Left lung (tissue), 4 donors: ENCODE measurements at regions not wholly inside any gene's neighbourhood (a gene's known extent, or its start where the extent isn't known, plus 50 kb on each side); places are given as distances from the start of the nearest gene placed in this dataset.

ENCODE experiments used
- ATAC-seq: fragments of 200-7000 bp; cut with Tn5 transposase; one replicate; pipeline ENCODE4 v1.9.1; 2020; ENCODE audit warnings: moderate library complexity
- DNase-seq, 4 donors: peaks; one replicate each; pipeline ENCODE4 v3.0.0-alpha.2; 2013 to 2020
- H3K27ac ChIP-seq, 2 donors: fragments of 200-600 bp; sonication (generic) in 1 of 2; one replicate each; pipeline versions ENCODE4 v1.5.0 to v1.8.0; 2020 to 2021
- H3K27me3 ChIP-seq, 2 donors: fragments of 200-600 bp; sonication (generic) in 1 of 2; one replicate each; pipeline versions ENCODE4 v1.5.0 to v1.8.0; 2020 to 2021
- H3K36me3 ChIP-seq, 2 donors: fragments of 200-600 bp; sonication (generic) in 1 of 2; one replicate each; pipeline versions ENCODE4 v1.5.0 to v1.8.0; 2020 to 2021
- H3K4me1 ChIP-seq, 2 donors: fragments of 200-600 bp; one replicate each; pipeline ENCODE4 v1.8.0; 2021
- H3K4me3 ChIP-seq, 2 donors: fragments of 200-600 bp; sonication (generic) in 1 of 2; one replicate each; pipeline versions ENCODE4 v1.5.0 to v1.8.0; 2020 to 2021; ENCODE audit warnings: mild to moderate bottlenecking in 1 of 2
- H3K9me3 ChIP-seq, 2 donors: fragments of 200-600 bp; sonication (generic) in 1 of 2; one replicate each; pipeline versions ENCODE4 v1.5.0 to v1.8.0; 2020 to 2021
- intact Hi-C, 2 donors: fragments of 100-400 bp; cut with DNase I; formaldehyde crosslinking; loops; one replicate each; pipeline versions ENCODE4 v1.11.2 to v1.14.2; 2022
- TF ChIP-seq, protein P1 (sequence below), 2 donors: fragments of 200-600 bp; sonication (generic) in 1 of 2; IDR thresholded peaks; one replicate each; pipeline versions ENCODE4 v1.5.0 to v1.8.0; 2021; ENCODE audit warnings: antibody characterized with exemption in 2 of 2
- donor health status: DM: no; HTN: yes; CAD: no.
- donor health status: DM: no; HTN: no; CAD: no.

DNA sequence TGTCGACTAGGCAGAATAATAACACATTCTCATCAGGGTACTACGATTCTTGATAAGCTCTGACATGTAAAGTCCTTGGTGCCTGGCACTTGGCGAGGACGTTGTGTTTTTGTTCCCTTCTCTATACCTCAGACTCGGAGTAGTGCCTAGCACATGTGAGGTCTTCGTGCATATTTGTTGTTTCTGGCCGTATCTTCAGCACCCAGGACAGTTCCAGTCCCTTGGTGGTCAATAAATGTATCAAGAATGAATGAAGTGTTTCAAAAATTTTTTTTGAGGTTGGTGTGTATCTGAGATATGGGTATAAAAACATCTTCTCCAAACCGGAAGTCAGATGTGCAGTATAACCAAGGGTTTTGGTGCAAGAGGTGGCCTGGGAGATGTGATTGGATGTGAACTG, 198.2 kb downstream of the AACS start:
- H3K36me3 ChIP-seq = no peaks in the 10 kb centered on the region
- H3K4me1 ChIP-seq = no peaks in the 10 kb centered on the region
- TF ChIP-seq, protein P1, sequence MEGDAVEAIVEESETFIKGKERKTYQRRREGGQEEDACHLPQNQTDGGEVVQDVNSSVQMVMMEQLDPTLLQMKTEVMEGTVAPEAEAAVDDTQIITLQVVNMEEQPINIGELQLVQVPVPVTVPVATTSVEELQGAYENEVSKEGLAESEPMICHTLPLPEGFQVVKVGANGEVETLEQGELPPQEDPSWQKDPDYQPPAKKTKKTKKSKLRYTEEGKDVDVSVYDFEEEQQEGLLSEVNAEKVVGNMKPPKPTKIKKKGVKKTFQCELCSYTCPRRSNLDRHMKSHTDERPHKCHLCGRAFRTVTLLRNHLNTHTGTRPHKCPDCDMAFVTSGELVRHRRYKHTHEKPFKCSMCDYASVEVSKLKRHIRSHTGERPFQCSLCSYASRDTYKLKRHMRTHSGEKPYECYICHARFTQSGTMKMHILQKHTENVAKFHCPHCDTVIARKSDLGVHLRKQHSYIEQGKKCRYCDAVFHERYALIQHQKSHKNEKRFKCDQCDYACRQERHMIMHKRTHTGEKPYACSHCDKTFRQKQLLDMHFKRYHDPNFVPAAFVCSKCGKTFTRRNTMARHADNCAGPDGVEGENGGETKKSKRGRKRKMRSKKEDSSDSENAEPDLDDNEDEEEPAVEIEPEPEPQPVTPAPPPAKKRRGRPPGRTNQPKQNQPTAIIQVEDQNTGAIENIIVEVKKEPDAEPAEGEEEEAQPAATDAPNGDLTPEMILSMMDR (IDR thresholded peaks at IDR 0.05) = no peak
- no peak overlapping the region for H3K27ac ChIP-seq
- no peaks in the 10 kb centered on the region for H3K27me3 ChIP-seq
- H3K4me3 ChIP-seq = no peak overlapping the region
- no peaks in the 10 kb centered on the region for H3K9me3 ChIP-seq
- ATAC-seq (no peak), DNase-seq (no peak)
- intact Hi-C loops = no loop called here

DNA sequence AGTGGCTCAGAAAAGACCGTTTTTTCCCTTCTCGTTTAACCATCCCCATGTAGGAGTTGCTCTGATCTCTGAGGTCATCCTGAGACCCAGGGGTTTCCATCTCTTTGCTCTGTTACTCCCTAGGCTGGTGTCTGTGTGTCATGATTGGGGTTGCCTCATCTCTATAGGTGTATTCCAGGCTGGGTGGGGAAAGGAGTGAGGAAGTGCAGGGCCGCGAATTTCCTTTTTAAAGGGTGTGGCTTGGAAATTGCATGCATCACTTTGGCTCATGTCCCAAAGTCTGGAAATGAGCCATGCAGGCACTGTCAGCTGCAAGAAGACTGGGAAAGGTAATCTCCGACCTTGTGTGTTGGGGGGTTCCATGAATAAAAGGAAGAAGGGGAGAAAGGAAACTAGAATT, 201.9 kb downstream of the AACS start:
- ATAC-seq (no peak), DNase-seq (no peak)
- Histone ChIP-seq H3K9me3 (no peaks in the 10 kb centered on the region), H3K4me3 (no peak overlapping the region), H3K27me3 (no peaks in the 10 kb centered on the region), H3K4me1 (no peaks in the 10 kb centered on the region), H3K36me3 (no peaks in the 10 kb centered on the region), H3K27ac (no peak overlapping the region)
- TF ChIP-seq, protein P1 (IDR thresholded peaks at IDR 0.05) = no peak
- intact Hi-C loops = no loop called here

DNA sequence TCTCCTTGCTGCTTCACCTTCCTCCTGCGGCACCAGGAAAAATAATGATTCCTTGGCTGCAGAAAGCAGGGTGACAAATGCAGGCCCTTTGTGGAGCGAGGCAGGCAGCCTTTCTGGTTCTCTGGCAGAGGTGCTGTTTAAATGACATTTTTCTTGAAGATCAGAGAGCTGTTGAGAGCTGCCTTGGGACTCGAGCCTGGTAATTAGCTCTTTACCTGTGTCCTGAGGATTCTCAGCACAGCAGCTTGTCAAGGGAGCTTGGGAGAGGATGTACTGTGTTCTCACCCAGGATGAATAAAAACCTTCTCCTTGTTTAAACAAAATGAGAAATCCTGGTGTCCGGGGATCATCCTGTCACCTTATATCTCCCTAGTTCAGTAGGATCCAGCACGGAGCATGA, 204.0 kb downstream of the AACS start:
- no peak overlapping the region for H3K27ac ChIP-seq
- ATAC-seq (no peak), DNase-seq (no peak)
- TF ChIP-seq, protein P1 (IDR thresholded peaks at IDR 0.05) = no peak
- no peaks in the 10 kb centered on the region for H3K4me1 ChIP-seq
- no peak overlapping the region for H3K4me3 ChIP-seq
- no peaks in the 10 kb centered on the region for H3K9me3 ChIP-seq
- H3K36me3 ChIP-seq = no peaks in the 10 kb centered on the region
- no peaks in the 10 kb centered on the region for H3K27me3 ChIP-seq
- intact Hi-C loops = no loop called here

DNA sequence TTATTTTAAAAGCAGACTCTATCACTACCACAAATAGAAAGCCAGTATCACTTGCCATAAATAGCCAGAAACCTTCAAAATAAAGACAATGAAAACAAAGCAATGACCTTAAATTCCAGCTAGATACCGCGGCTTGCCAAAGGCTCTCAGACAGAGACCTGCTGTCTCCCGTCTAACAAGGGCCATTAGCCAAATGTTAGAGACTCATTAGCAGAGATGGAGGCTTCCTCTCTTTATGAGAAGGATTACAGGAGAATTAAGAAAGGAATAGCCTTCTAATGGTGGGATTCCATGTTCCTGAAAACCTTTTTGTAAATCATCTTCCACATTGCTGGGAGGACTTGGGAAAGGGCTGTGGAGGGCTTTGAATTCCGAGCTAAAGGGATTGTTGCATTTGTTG, 206.7 kb downstream of the AACS start:
- DNase-seq (no peak), ATAC-seq (no peak)
- no peak overlapping the region for H3K27ac ChIP-seq

DNA sequence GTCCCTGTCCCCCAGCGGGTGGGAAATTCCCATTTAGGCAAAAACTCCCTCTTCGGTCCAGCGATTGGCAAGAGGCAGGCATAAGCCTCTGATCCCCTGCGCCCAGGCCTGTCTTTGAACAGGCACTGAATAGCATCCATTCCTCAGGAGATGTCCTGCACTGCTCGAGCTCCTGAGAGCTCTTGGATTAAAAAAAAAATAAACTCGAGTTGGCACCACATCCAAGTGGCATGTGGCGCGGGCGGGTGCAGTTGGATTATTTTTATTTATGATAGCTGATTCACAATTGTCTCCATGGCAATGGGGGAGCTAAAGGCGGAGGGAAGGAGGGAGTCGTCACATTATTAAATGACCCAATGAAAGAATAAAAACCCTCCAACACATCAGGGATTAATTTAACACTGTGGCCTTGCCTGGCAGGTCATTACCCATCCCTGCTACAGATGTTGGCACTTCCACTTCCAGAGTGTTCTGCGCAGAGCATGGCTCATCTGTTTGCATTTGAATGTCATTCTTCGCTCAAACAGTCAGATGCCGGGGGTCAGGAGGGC, 207.2 kb downstream of the AACS start:
- Histone ChIP-seq H3K36me3 (no peaks in the 10 kb centered on the region), H3K27ac (no peak overlapping the region)
- no peak for ATAC-seq

More for the DNA sequence above, 206.7 kb downstream of the AACS start:
- H3K27me3 ChIP-seq = no peaks in the 10 kb centered on the region
- H3K4me3 ChIP-seq = no peak overlapping the region
- no peaks in the 10 kb centered on the region for H3K36me3 ChIP-seq
- TF ChIP-seq, protein P1 (IDR thresholded peaks at IDR 0.05) = no peak
- intact Hi-C loops = no loop called here
- no peaks in the 10 kb centered on the region for H3K4me1 ChIP-seq
- H3K9me3 ChIP-seq = no peaks in the 10 kb centered on the region

More for the DNA sequence above, 207.2 kb downstream of the AACS start:
- H3K27me3 ChIP-seq = no peaks in the 10 kb centered on the region
- H3K4me3 ChIP-seq = no peak overlapping the region
- TF ChIP-seq, protein P1 (IDR thresholded peaks at IDR 0.05) = no peak
- no peaks in the 10 kb centered on the region for H3K4me1 ChIP-seq
- DNase-seq = no peak
- intact Hi-C loops = no loop called here
- H3K9me3 ChIP-seq = no peaks in the 10 kb centered on the region
